Stomach (tissue), 8 donors: ENCODE measurements at regions not wholly inside any gene's neighbourhood (a gene's known extent, or its start where the extent isn't known, plus 50 kb on each side); places are given as distances from the start of the nearest gene placed in this dataset.
"Not testable (repeated sequence)": the region's sequence is repeated elsewhere in the genome, so short reads cannot be mapped to it uniquely, and the experiment has no call there.

Experiments
- DNase-seq, 2 donors: peaks; one replicate each; pipeline versions ENCODE4 v3.0.0 to v3.0.0-alpha.2; 2013 to 2019
- H3K27ac ChIP-seq, 5 donors: fragments of 200-600 bp in 4 of 5; sonication (generic) in 4 of 5; one replicate each; pipeline ENCODE4 v1.5.1; 2013 to 2019; ENCODE audit warnings: mild to moderate bottlenecking in 1 of 5, moderate library complexity in 1 of 5
- H3K27me3 ChIP-seq, 3 donors: fragments of 200-600 bp; sonication (generic); one replicate each; pipeline ENCODE4 v1.5.1; 2017 to 2019; ENCODE audit warnings: mixed run types in 1 of 3
- H3K36me3 ChIP-seq, 4 donors: fragments of 200-600 bp; sonication (generic); 1 replicate in 3 of 4; 2 replicates in 1 of 4; pipeline ENCODE4 v1.5.1; 2016 to 2019
- H3K4me1 ChIP-seq, 4 donors: fragments of 200-600 bp; sonication (generic); one replicate each; pipeline ENCODE4 v1.5.1; 2016 to 2019
- H3K4me3 ChIP-seq, 4 donors: fragments of 200-600 bp; sonication (generic) in 3 of 4; one replicate each; pipeline ENCODE4 v1.5.1; 2016 to 2019; ENCODE audit warnings: mild to moderate bottlenecking in 1 of 4
- H3K9me3 ChIP-seq, 4 donors: fragments of 200-600 bp; sonication (generic); one replicate each; pipeline ENCODE4 v1.5.1; 2016 to 2019
- CTCF ChIP-seq, 7 experiments: fragments of 450-650 bp in 4 of 7; fragments of 200-600 bp in 3 of 7; sonication (generic) in 3 of 7; IDR thresholded peaks; one replicate each; pipeline ENCODE4 v1.5.1; 2016 to 2019; ENCODE audit warnings: antibody characterized with exemption in 7 of 7, control low read depth in 2 of 7, mild to moderate bottlenecking in 1 of 7
- EP300 ChIP-seq: sonication (generic); formaldehyde crosslinking; IDR thresholded peaks from one replicate; pipeline ENCODE4 v1.6.1; 2017; ENCODE audit warnings: antibody characterized with exemption
- POLR2A ChIP-seq, 4 donors: fragments of 450-650 bp; IDR thresholded peaks; one replicate each; pipeline ENCODE4 v1.6.1; 2016; ENCODE audit warnings: antibody characterized with exemption in 4 of 4, control low read depth in 2 of 4, mild to moderate bottlenecking in 1 of 4, moderate library complexity in 1 of 4
- POLR2AphosphoS5 ChIP-seq, 3 donors: sonication (generic); formaldehyde crosslinking; IDR thresholded peaks; one replicate each; pipeline ENCODE4 v1.6.1; 2016; ENCODE audit warnings: antibody characterized with exemption in 3 of 3
- WGBS, 5 donors: extraction: QIAGEN DNeasy Blood & Tissue Kit in 3 of 5; methylation state at CpG; one replicate each; pipeline versions ENCODE4 v1.1.5 to v1.1.7; 2013 to 2018; 5-methylcytosine and 5-hydroxymethylcytosine counted together
- intact Hi-C: fragments of 100-400 bp; cut with DNase I; formaldehyde crosslinking; loops from one replicate; pipeline ENCODE4 v1.15.1; 2023; ENCODE audit warnings: low total_unique reads
- donor health status: healthy with polysubstance abuse.
- donor health status: Bipolar disorder and iron deficiency.
- donor health status: healthy.

- H3K36me3 ChIP-seq = no peaks in the 10 kb centered on the region
- no peaks in the 10 kb centered on the region for H3K9me3 ChIP-seq
- DNase-seq = no peak
- H3K4me1 ChIP-seq = no peaks in the 10 kb centered on the region
- H3K27me3 ChIP-seq = peaks cover 0 to 20% (median 0%) of the 10 kb centered on the region in 3 donors
- H3K4me3 ChIP-seq = no peak overlapping the region
- 75 to 84% (median 78%) methylated on average over 6 of the region's 6 CpGs for WGBS, 5 donors
- intact Hi-C loops = no loop called here
- TF ChIP-seq EP300 (no peak), POLR2AphosphoS5 (IDR thresholded peaks at IDR 0.05) (no peak), POLR2A (IDR thresholded peaks at IDR 0.05) (no peak), CTCF (IDR thresholded peaks at IDR 0.05) (no peak)
- H3K27ac ChIP-seq = no peak overlapping the region
These were observed 345.4 kb upstream of the C16orf82 start for GRCh38 chr16:26721290-26721689.

- intact Hi-C loops, H3K4me3 ChIP-seq, DNase-seq, H3K27ac ChIP-seq, H3K9me3 ChIP-seq, H3K36me3 ChIP-seq, H3K4me1 ChIP-seq: not testable (repeated sequence)
- 88 to 98% (median 96%) methylated on average over 3 of the region's 3 CpGs for WGBS, 5 donors
- H3K27me3 ChIP-seq = peaks cover 0 to 20% (median 0%) of the 10 kb centered on the region in 3 donors
These were observed 344.8 kb upstream of the C16orf82 start for GRCh38 chr16:26721957-26722356.

GRCh38 chr16:26724189-26724588 lies 342.5 kb upstream of the C16orf82 start:
- DNase-seq = no peak
- no peak for TF ChIP-seq POLR2A (IDR thresholded peaks at IDR 0.05)
- intact Hi-C loops = no loop called here

GRCh38 chr16:26727848-26728247 lies 338.9 kb upstream of the C16orf82 start:
- H3K9me3 ChIP-seq = no peaks in the 10 kb centered on the region
- WGBS, 5 donors = 12 to 29% (median 12%) methylated on average over 9 of the region's 9 CpGs
- DNase-seq = no peak
- peaks cover 0 to 20% (median 0%) of the 10 kb centered on the region in 3 donors for H3K27me3 ChIP-seq
- H3K27ac ChIP-seq = no peak overlapping the region
- no peak overlapping the region for H3K4me3 ChIP-seq
- intact Hi-C loops = no loop called here
- H3K36me3 ChIP-seq = no peaks in the 10 kb centered on the region
- no peaks in the 10 kb centered on the region for H3K4me1 ChIP-seq
- TF ChIP-seq POLR2AphosphoS5 (IDR thresholded peaks at IDR 0.05) = no peak
- TF ChIP-seq CTCF (IDR thresholded peaks at IDR 0.05) = no peak
- no peak for TF ChIP-seq EP300
- no peak for TF ChIP-seq POLR2A (IDR thresholded peaks at IDR 0.05)

More at GRCh38 chr16:26724189-26724588, 342.5 kb upstream of the C16orf82 start:
- Histone ChIP-seq H3K36me3 (no peaks in the 10 kb centered on the region), H3K27me3 (peaks cover 0 to 20% (median 0%) of the 10 kb centered on the region in 3 donors), H3K9me3 (no peaks in the 10 kb centered on the region), H3K4me3 (no peak overlapping the region), H3K4me1 (no peaks in the 10 kb centered on the region), H3K27ac (no peak overlapping the region)
- 53 to 68% (median 55%) methylated on average over 8 of the region's 8 CpGs for WGBS, 5 donors

- H3K27ac ChIP-seq = no peak overlapping the region
- H3K27me3 ChIP-seq = peaks cover 0 to 6% (median 0%) of the 10 kb centered on the region in 3 donors
- no peak for DNase-seq
- H3K9me3 ChIP-seq = no peaks in the 10 kb centered on the region
- no peaks in the 10 kb centered on the region for H3K4me1 ChIP-seq
- H3K4me3 ChIP-seq = no peak overlapping the region
- 70 to 83% (median 75%) methylated on average over 2 of the region's 2 CpGs for whole genome bisulfite sequencing, 5 donors
- intact Hi-C loops = no loop called here
- no peaks in the 10 kb centered on the region for H3K36me3 ChIP-seq
- no peak for TF ChIP-seq EP300
- no peak for TF ChIP-seq POLR2AphosphoS5 (IDR thresholded peaks at IDR 0.05)
- TF ChIP-seq POLR2A (IDR thresholded peaks at IDR 0.05) = no peak
- TF ChIP-seq CTCF (IDR thresholded peaks at IDR 0.05) = no peak
These were observed 336.7 kb upstream of the C16orf82 start for GRCh38 chr16:26729951-26730541.
